ENCODE measurements at regions not wholly inside any gene's neighbourhood (a gene's known extent, or its start where the extent isn't known, plus 50 kb on each side); places are given as distances from the start of the nearest gene placed in this dataset.

GRCh38 chr20:40802886-40803285 is 113.8 kb upstream of the MAFB start:
- ATAC-seq: no peak
- Histone ChIP-seq H3K27ac (ENCODE audit: low read length) (no peak overlapping the region), H3K9me3 (ENCODE audit: control insufficient read depth, insufficient read depth, low read depth, low read length) (no peaks in the 10 kb centered on the region), H3K27me3 (ENCODE audit: control insufficient read depth, insufficient read depth, low read length) (peaks cover 6% of the 10 kb centered on the region), H3K36me3 (ENCODE audit: control insufficient read depth, insufficient read depth, low read length) (no peaks in the 10 kb centered on the region), H3K4me3 (ENCODE audit: low read depth in 2 of 2, low read length in 2 of 2) (no peak overlapping the region), H3K4me1 (ENCODE audit: control insufficient read depth, insufficient read depth, low read length) (no peaks in the 10 kb centered on the region)
- TF ChIP-seq POLR2AphosphoS5 (IDR thresholded peaks at IDR 0.05; ENCODE audit: low read depth, low read length): no peak
- TF ChIP-seq TCF7L2 (IDR thresholded peaks at IDR 0.05; ENCODE audit: low read depth, low read length): no peak
- TF ChIP-seq SIN3A (IDR thresholded peaks at IDR 0.05; ENCODE audit: borderline replicate concordance, insufficient read depth, low read depth, low read length): no peak
- TF ChIP-seq, protein P1, sequence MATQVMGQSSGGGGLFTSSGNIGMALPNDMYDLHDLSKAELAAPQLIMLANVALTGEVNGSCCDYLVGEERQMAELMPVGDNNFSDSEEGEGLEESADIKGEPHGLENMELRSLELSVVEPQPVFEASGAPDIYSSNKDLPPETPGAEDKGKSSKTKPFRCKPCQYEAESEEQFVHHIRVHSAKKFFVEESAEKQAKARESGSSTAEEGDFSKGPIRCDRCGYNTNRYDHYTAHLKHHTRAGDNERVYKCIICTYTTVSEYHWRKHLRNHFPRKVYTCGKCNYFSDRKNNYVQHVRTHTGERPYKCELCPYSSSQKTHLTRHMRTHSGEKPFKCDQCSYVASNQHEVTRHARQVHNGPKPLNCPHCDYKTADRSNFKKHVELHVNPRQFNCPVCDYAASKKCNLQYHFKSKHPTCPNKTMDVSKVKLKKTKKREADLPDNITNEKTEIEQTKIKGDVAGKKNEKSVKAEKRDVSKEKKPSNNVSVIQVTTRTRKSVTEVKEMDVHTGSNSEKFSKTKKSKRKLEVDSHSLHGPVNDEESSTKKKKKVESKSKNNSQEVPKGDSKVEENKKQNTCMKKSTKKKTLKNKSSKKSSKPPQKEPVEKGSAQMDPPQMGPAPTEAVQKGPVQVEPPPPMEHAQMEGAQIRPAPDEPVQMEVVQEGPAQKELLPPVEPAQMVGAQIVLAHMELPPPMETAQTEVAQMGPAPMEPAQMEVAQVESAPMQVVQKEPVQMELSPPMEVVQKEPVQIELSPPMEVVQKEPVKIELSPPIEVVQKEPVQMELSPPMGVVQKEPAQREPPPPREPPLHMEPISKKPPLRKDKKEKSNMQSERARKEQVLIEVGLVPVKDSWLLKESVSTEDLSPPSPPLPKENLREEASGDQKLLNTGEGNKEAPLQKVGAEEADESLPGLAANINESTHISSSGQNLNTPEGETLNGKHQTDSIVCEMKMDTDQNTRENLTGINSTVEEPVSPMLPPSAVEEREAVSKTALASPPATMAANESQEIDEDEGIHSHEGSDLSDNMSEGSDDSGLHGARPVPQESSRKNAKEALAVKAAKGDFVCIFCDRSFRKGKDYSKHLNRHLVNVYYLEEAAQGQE (IDR thresholded peaks at IDR 0.05; ENCODE audit: insufficient read depth in 1 of 2, low read depth in 2 of 2, low read length in 1 of 2): no peak
- TF ChIP-seq, protein P2, sequence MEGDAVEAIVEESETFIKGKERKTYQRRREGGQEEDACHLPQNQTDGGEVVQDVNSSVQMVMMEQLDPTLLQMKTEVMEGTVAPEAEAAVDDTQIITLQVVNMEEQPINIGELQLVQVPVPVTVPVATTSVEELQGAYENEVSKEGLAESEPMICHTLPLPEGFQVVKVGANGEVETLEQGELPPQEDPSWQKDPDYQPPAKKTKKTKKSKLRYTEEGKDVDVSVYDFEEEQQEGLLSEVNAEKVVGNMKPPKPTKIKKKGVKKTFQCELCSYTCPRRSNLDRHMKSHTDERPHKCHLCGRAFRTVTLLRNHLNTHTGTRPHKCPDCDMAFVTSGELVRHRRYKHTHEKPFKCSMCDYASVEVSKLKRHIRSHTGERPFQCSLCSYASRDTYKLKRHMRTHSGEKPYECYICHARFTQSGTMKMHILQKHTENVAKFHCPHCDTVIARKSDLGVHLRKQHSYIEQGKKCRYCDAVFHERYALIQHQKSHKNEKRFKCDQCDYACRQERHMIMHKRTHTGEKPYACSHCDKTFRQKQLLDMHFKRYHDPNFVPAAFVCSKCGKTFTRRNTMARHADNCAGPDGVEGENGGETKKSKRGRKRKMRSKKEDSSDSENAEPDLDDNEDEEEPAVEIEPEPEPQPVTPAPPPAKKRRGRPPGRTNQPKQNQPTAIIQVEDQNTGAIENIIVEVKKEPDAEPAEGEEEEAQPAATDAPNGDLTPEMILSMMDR (IDR thresholded peaks at IDR 0.05): no peak
- in situ Hi-C loops (cut with HindIII; ENCODE audit: low pct_unique_long_range_greater_than_20kb, low sequenced_read_pairs) (no loop called here), intact Hi-C loops (cut with micrococcal nuclease; ENCODE audit: unreplicated experiment) (no loop called here)
- CTCF ChIA-PET: no interaction called here
- DNase-seq (ENCODE audit: low read depth, low spot score): no peak
- no TSS peak for BruUV-seq (replicated peaks)
- POLR2A ChIA-PET: no interaction called here

DNA sequence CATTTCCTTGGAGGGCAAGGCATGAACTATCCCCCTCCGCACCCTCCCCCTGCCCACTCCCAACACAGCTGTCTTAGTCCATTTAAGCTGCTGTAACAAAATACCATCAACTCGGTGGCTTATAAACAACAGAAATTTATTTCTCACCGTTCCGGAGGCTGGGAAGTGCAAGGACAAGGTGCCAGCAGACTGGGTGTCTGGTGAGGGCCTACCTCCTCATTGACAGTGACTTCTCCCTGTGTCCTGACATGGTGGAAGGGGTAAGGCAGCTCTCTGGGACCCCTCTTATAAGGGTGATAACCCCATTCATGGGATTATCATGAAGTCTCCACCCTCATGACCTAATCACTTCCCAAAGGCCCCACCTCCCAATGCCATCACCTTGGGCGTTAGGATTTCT is 114.3 kb upstream of the MAFB start:
- no peak for ATAC-seq
- TF ChIP-seq, protein P2 (IDR thresholded peaks at IDR 0.05): no peak
- TF ChIP-seq, protein P1 (IDR thresholded peaks at IDR 0.05; ENCODE audit: insufficient read depth in 1 of 2, low read depth in 2 of 2, low read length in 1 of 2): no peak
- no peak for TF ChIP-seq TCF7L2 (IDR thresholded peaks at IDR 0.05; ENCODE audit: low read depth, low read length)
- no peak for TF ChIP-seq SIN3A (IDR thresholded peaks at IDR 0.05; ENCODE audit: borderline replicate concordance, insufficient read depth, low read depth, low read length)
- no peak for TF ChIP-seq POLR2AphosphoS5 (IDR thresholded peaks at IDR 0.05; ENCODE audit: low read depth, low read length)
- intact Hi-C loops (cut with micrococcal nuclease; ENCODE audit: unreplicated experiment): no loop called here
- no peaks in the 10 kb centered on the region for H3K9me3 ChIP-seq (ENCODE audit: control insufficient read depth, insufficient read depth, low read depth, low read length)
- peaks cover 11% of the 10 kb centered on the region for H3K27me3 ChIP-seq (ENCODE audit: control insufficient read depth, insufficient read depth, low read length)
- H3K36me3 ChIP-seq (ENCODE audit: control insufficient read depth, insufficient read depth, low read length): no peaks in the 10 kb centered on the region
- ChIA-PET CTCF (no interaction called here), POLR2A (no interaction called here)
- in situ Hi-C loops (cut with HindIII; ENCODE audit: low pct_unique_long_range_greater_than_20kb, low sequenced_read_pairs): no loop called here
- no peak overlapping the region for H3K4me3 ChIP-seq (ENCODE audit: low read depth in 2 of 2, low read length in 2 of 2)
- no peak for DNase-seq (ENCODE audit: low read depth, low spot score)
- H3K4me1 ChIP-seq (ENCODE audit: control insufficient read depth, insufficient read depth, low read length): no peaks in the 10 kb centered on the region
- H3K27ac ChIP-seq (ENCODE audit: low read length): no peak overlapping the region
- no TSS peak for BruUV-seq (replicated peaks)

All from Panc1 (cell line).